Hematopoietic multipotent progenitor cell treated with erythropoietin and hydrocortisone succinate and interleukin-3 and kit ligand, for 17 days (in vitro differentiated cells): ENCODE measurements at regions not wholly inside any gene's neighbourhood (a gene's known extent, or its start where the extent isn't known, plus 50 kb on each side); places are given as distances from the start of the nearest gene placed in this dataset.

ENCODE experiments used
- DNase-seq: peaks from one replicate; pipeline ENCODE4 v3.0.0-alpha.2; 2015; ENCODE audit warnings: low spot score

- no peak for DNase-seq
Observed at GRCh38 chr6:90955246-90955645, 368.4 kb upstream of the MAP3K7 start.

- no peak for DNase-seq
Observed at GRCh38 chr6:90953405-90954161, 366.7 kb upstream of the MAP3K7 start.

GRCh38 chr6:90952176-90952575, 365.3 kb upstream of the MAP3K7 start:
- no peak for DNase-seq

GRCh38 chr6:90948540-90948939, 361.7 kb upstream of the MAP3K7 start:
- DNase-seq, result no peak

- no peak for DNase-seq
Observed at GRCh38 chr6:90947184-90948064, 360.6 kb upstream of the MAP3K7 start.

- DNase-seq, result no peak
Observed at GRCh38 chr6:90941885-90942284, 355.0 kb upstream of the MAP3K7 start.

GRCh38 chr6:90940812-90941481, 354.1 kb upstream of the MAP3K7 start:
- no peak for DNase-seq

- DNase-seq, result no peak
Observed at GRCh38 chr6:90939906-90940305, 353.0 kb upstream of the MAP3K7 start.

GRCh38 chr6:90938122-90938521, 351.2 kb upstream of the MAP3K7 start:
- DNase-seq, result no peak

- no peak for DNase-seq
Observed at GRCh38 chr6:90936286-90936685, 349.4 kb upstream of the MAP3K7 start.

GRCh38 chr6:90934966-90935365, 348.1 kb upstream of the MAP3K7 start:
- DNase-seq, result no peak

GRCh38 chr6:90934081-90934480, 347.2 kb upstream of the MAP3K7 start:
- no peak for DNase-seq

- no peak for DNase-seq
Observed at GRCh38 chr6:90932351-90932750, 345.5 kb upstream of the MAP3K7 start.

- DNase-seq, result no peak
Observed at GRCh38 chr6:90928051-90928450, 341.2 kb upstream of the MAP3K7 start.

- DNase-seq, result no peak
Observed at GRCh38 chr6:90925726-90926125, 338.9 kb upstream of the MAP3K7 start.

GRCh38 chr6:90922325-90922724, 335.5 kb upstream of the MAP3K7 start:
- DNase-seq, result no peak

- no peak for DNase-seq
Observed at GRCh38 chr6:90918361-90918760, 331.5 kb upstream of the MAP3K7 start.

GRCh38 chr6:90917376-90917775, 330.5 kb upstream of the MAP3K7 start:
- DNase-seq, result no peak

- DNase-seq, result no peak
Observed at GRCh38 chr6:90916968-90917367, 330.1 kb upstream of the MAP3K7 start.

GRCh38 chr6:90915224-90915915, 328.5 kb upstream of the MAP3K7 start:
- no peak for DNase-seq

- no peak for DNase-seq
Observed at GRCh38 chr6:90914312-90914711, 327.4 kb upstream of the MAP3K7 start.
